ENCODE measurements at regions not wholly inside any gene's neighbourhood (a gene's known extent, or its start where the extent isn't known, plus 50 kb on each side); places are given as distances from the start of the nearest gene placed in this dataset.
"Not testable (repeated sequence)": the region's sequence is repeated elsewhere in the genome, so short reads cannot be mapped to it uniquely, and the experiment has no call there.

- DNase-seq, result no peak
Measured at GRCh38 chr6:118718903-118719302, 67.5 kb upstream of the CEP85L start.

GRCh38 chr6:118718297-118718696 is 66.9 kb upstream of the CEP85L start:
- DNase-seq, result no peak

GRCh38 chr6:118717106-118717505 is 65.7 kb upstream of the CEP85L start:
- no peak for DNase-seq

- DNase-seq, result not testable (repeated sequence)
Measured at GRCh38 chr6:118715907-118716306, 64.5 kb upstream of the CEP85L start.

GRCh38 chr6:118715376-118715775 is 64.0 kb upstream of the CEP85L start:
- no peak for DNase-seq

GRCh38 chr6:118714756-118715155 is 63.4 kb upstream of the CEP85L start:
- DNase-seq, result no peak

- DNase-seq, result no peak
Measured at GRCh38 chr6:118712969-118713368, 61.6 kb upstream of the CEP85L start.

- DNase-seq, result no peak
Measured at GRCh38 chr6:118710616-118711015, 59.2 kb upstream of the CEP85L start.

- DNase-seq, result peak; percentile 5
Measured at GRCh38 chr6:118709859-118710350, 58.5 kb upstream of the CEP85L start.

- no peak for DNase-seq
Measured at GRCh38 chr6:118708744-118709143, 57.4 kb upstream of the CEP85L start.

- no peak for DNase-seq
Measured at GRCh38 chr6:118708055-118708454, 56.7 kb upstream of the CEP85L start.

GRCh38 chr6:118706702-118707101 is 55.3 kb upstream of the CEP85L start:
- no peak for DNase-seq

GRCh38 chr6:118705544-118706491 is 54.4 kb upstream of the CEP85L start:
- no peak for DNase-seq

- DNase-seq, result no peak
Measured at GRCh38 chr6:118704915-118705314, 53.5 kb upstream of the CEP85L start.

- not testable (repeated sequence) for DNase-seq
Measured at GRCh38 chr6:118701260-118701659, 49.9 kb upstream of the CEP85L start.
